Right atrium auricular region (tissue), 2 donors: ENCODE measurements at regions not wholly inside any gene's neighbourhood (a gene's known extent, or its start where the extent isn't known, plus 50 kb on each side); places are given as distances from the start of the nearest gene placed in this dataset.

Experiments
- DNase-seq: peaks from one replicate; pipeline ENCODE4 v3.0.0-alpha.2; 2019; ENCODE audit warnings: low spot score
- H3K27ac ChIP-seq, 2 donors: fragments of 200-600 bp; sonication (generic); 1 replicate in 1 of 2; 2 replicates in 1 of 2; pipeline ENCODE4 v1.5.1; 2016 to 2019
- H3K27me3 ChIP-seq, 2 donors: fragments of 200-600 bp; sonication (generic); one replicate each; pipeline versions ENCODE4 v1.5.1 to v1.6.0; 2017 to 2019
- H3K36me3 ChIP-seq: fragments of 200-600 bp; sonication (generic); one replicate; pipeline ENCODE4 v1.5.1; 2016
- H3K4me1 ChIP-seq, 2 donors: fragments of 200-600 bp; sonication (generic); one replicate each; pipeline versions ENCODE4 v1.5.1 to v1.6.0; 2017 to 2019
- H3K4me3 ChIP-seq, 2 donors: fragments of 200-600 bp; sonication (generic); 1 replicate in 1 of 2; 2 replicates in 1 of 2; pipeline ENCODE4 v1.5.1; 2017 to 2019; ENCODE audit warnings: mild to moderate bottlenecking in 1 of 2, moderate library complexity in 1 of 2
- H3K9me3 ChIP-seq, 2 donors: fragments of 200-600 bp; sonication (generic); one replicate each; pipeline ENCODE4 v1.5.1; 2019
- TF ChIP-seq, protein P1 (sequence below), 2 donors: fragments of 200-600 bp; sonication (generic); IDR thresholded peaks; one replicate each; pipeline ENCODE4 v1.5.1; 2019; ENCODE audit warnings: antibody characterized with exemption in 2 of 2

DNA sequence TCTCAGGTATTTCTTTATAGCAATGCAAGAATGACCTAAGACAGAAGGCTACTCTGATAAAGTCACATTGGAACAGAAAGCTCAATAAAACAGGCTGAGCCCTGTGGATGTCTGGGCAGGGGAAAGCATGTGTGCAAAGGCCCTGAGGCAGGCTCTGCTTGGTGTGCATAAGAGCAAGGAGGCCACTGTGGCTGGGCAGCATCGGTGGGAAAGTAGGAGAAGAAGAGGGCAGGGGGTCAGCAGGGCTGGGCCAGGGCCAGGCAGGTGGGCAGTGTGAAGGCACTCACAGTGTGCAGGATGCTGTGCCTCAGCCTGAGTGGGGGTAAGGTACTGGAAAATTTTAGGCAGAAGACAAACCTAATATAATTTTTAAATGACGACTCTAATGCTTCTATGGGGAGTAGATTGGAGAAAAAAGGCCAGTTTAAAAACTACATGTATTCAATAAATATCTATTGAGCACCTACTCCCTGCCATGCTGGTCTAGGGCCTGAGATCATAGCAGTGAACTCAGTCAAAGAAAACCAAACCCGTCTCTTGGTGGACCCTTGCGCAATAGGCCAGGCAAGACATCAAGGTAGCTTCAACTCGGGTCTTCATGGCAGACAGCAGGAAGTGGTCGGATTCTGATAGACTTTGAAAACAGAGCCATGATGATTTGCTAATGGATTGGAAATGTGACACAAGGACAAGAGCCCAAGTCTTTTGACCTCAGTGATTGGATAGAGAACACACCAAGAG is 572.3 kb downstream of the TCERG1L start:
- H3K27ac ChIP-seq = no peak overlapping the region
- no peak overlapping the region for H3K4me3 ChIP-seq
- H3K36me3 ChIP-seq = no peaks in the 10 kb centered on the region
- H3K4me1 ChIP-seq = no peaks in the 10 kb centered on the region
- no peak for DNase-seq
- no peaks in the 10 kb centered on the region for H3K27me3 ChIP-seq
- TF ChIP-seq, protein P1, sequence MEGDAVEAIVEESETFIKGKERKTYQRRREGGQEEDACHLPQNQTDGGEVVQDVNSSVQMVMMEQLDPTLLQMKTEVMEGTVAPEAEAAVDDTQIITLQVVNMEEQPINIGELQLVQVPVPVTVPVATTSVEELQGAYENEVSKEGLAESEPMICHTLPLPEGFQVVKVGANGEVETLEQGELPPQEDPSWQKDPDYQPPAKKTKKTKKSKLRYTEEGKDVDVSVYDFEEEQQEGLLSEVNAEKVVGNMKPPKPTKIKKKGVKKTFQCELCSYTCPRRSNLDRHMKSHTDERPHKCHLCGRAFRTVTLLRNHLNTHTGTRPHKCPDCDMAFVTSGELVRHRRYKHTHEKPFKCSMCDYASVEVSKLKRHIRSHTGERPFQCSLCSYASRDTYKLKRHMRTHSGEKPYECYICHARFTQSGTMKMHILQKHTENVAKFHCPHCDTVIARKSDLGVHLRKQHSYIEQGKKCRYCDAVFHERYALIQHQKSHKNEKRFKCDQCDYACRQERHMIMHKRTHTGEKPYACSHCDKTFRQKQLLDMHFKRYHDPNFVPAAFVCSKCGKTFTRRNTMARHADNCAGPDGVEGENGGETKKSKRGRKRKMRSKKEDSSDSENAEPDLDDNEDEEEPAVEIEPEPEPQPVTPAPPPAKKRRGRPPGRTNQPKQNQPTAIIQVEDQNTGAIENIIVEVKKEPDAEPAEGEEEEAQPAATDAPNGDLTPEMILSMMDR (IDR thresholded peaks at IDR 0.05) = no peak
- H3K9me3 ChIP-seq = no peaks in the 10 kb centered on the region

DNA sequence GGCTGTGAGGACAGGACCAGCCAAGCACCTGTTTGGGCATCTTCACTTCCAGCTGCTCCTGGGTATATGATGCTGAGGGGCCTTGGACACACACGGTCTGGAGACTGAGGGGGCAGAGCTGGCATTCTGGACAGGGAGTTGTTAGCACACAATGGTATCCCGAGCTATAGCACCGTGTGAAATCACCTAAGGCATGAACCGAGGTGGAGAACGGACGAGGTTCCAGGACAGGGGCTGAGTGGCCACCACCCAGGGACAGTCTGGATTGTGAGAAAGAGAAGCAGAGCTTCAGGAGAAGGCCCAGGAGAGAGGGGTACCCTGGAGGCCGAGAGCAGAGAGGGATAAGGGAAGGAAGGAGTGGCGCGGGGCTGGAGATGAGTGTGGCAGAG is 571.8 kb downstream of the TCERG1L start:
- Histone ChIP-seq H3K36me3 (no peaks in the 10 kb centered on the region), H3K4me1 (no peaks in the 10 kb centered on the region), H3K9me3 (no peaks in the 10 kb centered on the region), H3K4me3 (no peak overlapping the region), H3K27ac (no peak overlapping the region), H3K27me3 (no peaks in the 10 kb centered on the region)
- TF ChIP-seq, protein P1 (IDR thresholded peaks at IDR 0.05) = no peak
- no peak for DNase-seq

DNA sequence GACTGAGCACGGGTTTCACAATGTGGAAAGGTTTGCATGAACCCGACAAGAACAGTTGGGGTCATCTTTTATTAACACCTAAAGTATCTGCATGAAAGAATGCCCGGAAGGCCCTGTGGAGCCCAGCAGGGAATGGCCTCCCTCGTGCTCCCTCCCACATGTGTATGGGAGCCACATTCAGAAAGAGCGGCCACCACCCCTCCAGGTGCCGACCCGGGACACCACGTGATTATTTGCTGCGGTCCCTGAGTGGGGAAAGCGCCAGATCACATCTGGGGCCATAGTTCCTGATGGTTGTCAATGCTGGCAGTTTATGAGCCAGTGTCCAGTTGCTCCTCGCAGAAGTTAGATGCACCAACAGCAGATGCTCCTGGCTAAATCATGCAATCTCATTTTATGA is 571.4 kb downstream of the TCERG1L start:
- Histone ChIP-seq H3K9me3 (no peaks in the 10 kb centered on the region), H3K27me3 (no peaks in the 10 kb centered on the region), H3K4me1 (no peaks in the 10 kb centered on the region), H3K4me3 (no peak overlapping the region), H3K27ac (no peak overlapping the region), H3K36me3 (no peaks in the 10 kb centered on the region)
- TF ChIP-seq, protein P1 (IDR thresholded peaks at IDR 0.05) = no peak
- DNase-seq = no peak

DNA sequence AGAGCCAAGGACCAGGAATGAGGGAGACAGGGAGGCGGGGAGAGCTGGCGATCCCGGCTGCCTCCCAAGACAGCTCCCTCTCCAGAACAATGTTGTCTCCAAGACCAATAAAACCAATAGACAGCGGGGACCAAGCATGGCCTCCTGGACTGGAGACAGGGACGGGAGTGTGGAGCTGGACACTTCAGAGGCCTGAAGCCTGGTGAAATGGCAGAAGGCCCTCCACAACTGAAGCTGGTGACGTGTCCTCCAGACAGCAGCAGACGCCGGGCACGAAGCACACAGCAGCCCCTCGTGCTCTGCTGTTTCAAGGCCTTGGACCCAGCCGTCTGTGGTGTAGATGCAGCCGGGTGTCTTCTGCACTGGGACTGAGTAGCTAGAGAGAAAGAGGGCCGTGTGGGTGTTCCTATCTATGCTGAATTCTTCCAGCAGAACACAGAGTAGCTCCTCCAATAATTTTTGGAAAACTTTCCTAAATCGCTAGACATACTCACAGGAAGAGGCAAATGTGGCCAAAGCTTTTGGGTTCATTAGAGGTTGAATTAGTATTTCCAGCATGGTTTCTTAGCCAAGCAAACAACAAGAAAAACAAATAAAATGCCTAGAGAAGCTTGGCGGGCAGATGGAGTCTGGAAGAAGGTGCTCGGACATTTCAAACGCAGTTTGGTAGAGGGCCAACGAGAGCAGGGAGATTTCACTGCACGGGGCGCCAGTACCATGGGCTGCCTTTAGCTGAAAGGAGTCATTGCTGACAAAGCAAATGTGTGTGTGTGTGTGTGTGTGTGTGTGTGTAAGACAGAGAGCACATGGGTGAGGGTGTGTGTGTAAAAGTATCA is 570.4 kb downstream of the TCERG1L start:
- Histone ChIP-seq H3K36me3 (no peaks in the 10 kb centered on the region), H3K4me1 (no peaks in the 10 kb centered on the region), H3K4me3 (no peak overlapping the region), H3K27me3 (no peaks in the 10 kb centered on the region), H3K27ac (no peak overlapping the region), H3K9me3 (no peaks in the 10 kb centered on the region)
- TF ChIP-seq, protein P1 (IDR thresholded peaks at IDR 0.05) = no peak
- DNase-seq = no peak

DNA sequence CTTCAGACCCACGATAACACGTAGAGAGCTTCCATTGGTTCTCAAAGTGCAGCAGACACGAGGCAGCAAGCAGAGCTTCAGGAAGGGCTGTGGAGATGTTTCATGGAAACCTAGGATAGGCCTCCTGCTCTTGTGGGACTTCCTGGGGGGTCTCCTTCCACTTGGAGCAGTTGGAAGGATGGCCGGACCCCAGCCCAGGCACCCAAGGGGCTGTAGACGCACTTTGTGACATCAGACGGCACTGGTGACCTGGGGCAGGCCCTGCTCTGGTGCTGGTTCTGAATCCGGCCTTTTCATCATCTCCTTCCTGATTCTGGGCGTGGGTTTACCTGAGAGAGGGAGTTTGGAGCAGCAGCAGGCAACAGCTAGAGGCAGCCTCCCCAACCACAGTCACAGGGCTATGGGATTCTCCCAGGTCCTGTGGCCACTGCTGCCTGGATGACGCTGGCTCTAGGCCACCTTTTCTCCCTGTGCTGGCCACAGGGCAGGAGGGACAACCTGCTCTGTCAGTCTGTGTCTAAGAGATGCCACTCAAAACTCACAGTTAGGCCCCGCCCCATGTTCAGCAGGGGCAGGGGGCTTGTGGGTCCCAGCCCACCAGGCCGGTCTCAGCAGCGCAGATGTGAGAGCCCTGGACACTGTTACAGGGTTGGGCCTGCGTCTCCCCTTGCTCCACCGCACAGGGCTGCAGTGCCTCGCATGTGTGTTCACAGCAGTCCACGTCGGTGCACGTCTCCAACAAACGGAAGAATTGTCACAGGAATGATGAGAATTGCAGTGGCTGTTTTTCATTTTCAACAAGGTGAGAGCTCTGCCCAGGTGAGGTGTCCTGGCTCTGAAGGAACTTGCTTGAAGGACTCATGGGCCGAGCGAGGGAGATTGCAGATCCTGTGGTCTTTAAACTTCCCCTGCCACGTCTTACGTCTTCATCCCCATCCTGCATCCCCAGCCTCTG is 569.3 kb downstream of the TCERG1L start:
- Histone ChIP-seq H3K4me1 (no peaks in the 10 kb centered on the region), H3K27me3 (no peaks in the 10 kb centered on the region), H3K27ac (no peak overlapping the region), H3K4me3 (no peak overlapping the region), H3K36me3 (no peaks in the 10 kb centered on the region), H3K9me3 (no peaks in the 10 kb centered on the region)
- TF ChIP-seq, protein P1 (IDR thresholded peaks at IDR 0.05) = no peak
- DNase-seq = no peak
